D341Med (cell line): ENCODE measurements at regions not wholly inside any gene's neighbourhood (a gene's known extent, or its start where the extent isn't known, plus 50 kb on each side); places are given as distances from the start of the nearest gene placed in this dataset.

Source experiments
- DNase-seq: peaks from one replicate; pipeline ENCODE4 v3.0.0; 2012; ENCODE audit warnings: low spot score

DNA sequence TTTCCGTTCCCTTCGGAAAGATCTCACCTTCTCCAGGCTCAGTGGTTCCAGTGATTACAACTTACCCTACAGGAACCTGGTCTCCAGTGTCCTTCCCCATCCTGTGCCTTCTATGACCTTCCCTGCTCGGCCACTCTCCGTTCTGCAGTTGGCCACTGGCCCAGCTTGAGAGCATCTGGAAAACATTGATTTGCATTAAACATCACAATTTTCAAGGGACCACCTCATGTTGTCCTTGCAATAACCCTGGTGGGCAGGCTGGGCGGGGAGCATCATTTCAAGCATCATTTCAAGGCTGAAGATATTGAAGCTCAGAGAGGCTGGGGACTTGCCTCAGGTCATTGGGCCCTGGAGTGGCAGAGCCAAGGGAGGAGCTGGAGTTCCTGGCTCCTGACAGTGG, 177.4 kb downstream of the SEC61B start:
- DNase-seq: no peak

DNA sequence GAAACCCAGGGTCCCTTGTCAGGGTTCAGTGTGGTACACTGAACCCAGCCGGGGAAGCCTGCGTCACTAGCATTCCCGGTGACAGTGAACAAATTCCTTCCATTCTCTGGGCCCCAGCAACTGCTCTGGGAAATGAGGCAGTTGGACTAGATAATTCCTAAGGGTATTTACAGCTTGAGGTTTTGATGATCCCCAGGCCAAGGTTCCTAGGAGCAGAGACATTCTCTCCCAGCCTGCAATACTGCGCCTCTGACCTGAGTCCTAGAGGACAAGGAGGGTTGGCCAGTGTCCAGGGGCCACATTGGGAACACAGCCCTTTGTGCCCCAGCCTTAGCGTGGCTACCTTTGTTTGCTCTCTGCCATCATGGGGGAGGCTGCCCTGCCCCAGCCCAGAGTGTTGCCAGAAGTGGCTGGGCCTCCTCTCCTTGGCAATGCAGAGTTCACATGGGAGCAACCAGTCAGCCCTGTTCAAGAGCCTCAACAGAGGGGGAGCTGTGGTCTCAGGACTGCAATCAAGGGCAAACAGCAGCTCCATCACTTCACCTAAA, 178.2 kb downstream of the SEC61B start:
- DNase-seq: no peak

DNA sequence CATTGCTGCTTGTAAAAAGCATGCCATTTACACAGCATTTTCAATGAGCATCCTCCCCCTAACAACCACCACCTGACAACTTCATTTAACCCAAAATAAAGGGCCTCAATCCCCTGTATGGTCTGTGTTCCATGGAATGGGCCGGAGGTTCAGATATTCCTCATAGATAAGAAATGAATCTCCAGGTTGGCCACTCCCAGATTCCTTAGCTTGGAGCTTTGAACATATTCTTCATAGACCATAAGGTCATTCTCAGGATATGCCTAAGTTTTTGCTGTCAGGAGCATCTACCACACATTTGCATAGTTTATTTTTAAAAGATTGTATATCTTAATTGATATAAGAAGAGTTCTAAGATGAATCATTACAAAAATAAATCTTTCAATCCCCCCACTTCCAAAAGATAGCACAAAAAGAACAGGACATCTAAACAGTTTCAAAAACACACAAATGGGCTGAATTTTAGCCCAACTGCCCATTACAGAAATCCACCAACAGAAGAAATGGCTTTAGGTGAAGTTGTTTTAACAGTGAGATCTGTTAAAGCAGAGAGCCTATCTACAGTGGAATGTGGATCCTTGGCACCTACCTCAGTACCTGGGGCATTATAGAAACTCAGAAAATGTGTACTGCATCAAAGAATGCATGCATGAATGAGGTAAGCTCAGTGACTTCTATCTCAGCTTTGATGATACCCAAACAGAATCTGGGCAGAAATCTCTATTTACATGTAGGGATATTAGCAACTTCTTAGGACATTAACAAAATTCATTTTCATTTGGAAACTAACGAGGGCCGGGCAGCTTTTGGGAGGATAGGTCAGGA, 179.8 kb downstream of the SEC61B start:
- DNase-seq: no peak

DNA sequence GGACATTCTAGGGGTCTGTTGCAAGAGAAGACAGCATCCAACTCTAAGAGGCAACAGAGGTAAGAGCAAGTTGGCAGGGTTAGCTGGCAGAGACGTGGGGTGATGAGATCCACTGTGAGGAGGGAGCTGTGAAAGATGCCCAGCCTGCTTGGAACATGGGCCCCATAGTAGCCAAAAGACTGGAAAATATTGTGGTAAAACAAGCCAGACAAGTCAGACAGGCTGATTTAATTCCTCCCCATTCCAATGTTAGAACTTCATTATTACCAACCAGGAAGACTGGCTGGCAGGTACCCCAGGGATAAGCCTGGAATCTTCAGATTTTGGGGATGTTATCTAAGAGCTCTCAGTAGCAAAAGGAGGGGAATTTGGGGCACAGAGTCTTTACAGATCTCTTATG, 181.3 kb downstream of the SEC61B start:
- DNase-seq: no peak

DNA sequence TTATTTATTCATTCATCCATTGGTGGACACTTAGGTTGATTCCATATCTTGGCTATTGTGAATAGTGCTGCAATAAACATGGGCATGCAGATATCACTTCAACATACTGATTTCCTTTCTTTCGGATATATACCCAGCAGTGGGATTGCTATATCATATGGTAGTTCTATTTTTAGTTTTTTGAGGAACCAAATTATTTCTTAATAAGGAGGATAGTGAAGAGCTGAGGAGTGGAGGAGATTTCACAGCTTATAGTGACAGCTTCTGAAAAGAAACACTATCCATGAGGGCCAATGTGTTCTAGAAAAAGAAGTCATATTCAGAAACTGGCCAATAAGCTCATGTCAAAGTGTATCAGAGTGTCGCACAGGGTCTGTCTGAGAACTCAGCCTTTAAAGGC, 183.3 kb downstream of the SEC61B start:
- no peak for DNase-seq

DNA sequence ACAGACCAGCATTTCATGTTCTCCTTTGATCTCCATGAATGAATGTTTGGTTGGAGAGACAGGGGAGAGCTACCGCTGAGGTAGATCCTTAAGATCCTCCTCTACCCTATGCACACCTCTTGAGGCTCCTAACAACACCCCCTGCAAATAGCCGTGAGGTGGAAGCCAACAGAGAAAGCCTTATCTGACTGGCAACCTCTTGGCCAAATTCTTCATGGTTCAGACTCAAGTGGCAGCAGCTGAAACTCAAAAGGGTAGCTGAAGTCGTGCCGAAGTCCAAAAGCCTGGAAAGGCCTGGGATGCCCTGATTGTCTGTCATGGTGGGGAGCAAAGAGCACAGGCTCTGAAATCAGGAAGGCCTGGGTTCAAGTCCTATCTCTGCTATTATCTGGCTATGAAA, 184.9 kb downstream of the SEC61B start:
- DNase-seq: no peak

DNA sequence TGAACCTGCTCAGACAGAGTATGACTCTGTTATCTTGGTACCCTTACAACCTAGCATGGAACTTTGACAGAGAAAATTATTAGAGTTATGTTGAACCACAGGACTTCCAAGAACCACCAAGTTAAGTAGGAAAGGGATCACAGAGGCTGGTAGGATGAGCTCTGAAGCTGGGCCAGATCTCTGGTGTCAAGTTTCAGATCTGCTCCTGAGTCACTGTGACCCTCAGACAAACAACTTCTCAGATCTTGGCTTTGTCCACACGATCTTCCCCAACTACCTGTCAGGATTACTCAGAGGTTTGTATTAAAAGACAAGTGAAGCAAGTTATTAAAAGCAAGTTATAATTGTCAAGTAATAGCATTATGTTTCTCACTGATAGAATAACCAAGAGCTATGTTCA, 189.0 kb downstream of the SEC61B start:
- no peak for DNase-seq

DNA sequence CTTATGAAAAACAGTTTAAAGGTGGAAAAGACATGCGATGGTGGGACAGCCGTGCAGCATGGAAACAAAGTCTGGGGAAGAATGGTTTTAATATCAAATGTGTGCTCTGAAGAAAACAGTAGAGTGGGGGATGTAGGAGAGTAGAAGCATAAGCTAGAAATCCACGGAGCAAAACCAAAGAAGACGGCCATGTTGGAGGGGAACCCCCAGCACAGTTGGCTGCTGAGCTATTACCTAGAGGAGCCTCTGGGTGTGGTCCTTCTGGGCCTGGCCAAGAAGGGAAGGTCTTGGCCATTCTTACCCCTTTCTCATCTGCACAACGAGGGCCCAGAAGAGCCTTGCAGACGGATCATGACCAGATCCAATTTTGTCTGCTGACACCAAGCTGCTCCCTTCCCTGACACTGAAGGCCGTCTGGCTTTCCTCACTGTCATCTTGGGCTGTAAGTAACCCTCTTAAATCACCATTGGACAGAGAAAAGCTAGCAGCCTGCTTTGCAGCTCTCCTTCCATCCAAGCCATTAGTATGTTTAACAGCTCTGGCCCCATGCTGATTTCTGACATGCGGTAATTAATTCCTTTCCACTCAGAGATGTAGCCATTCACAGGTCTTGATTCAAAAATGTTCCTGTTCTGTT, 189.5 kb downstream of the SEC61B start:
- no peak for DNase-seq

DNA sequence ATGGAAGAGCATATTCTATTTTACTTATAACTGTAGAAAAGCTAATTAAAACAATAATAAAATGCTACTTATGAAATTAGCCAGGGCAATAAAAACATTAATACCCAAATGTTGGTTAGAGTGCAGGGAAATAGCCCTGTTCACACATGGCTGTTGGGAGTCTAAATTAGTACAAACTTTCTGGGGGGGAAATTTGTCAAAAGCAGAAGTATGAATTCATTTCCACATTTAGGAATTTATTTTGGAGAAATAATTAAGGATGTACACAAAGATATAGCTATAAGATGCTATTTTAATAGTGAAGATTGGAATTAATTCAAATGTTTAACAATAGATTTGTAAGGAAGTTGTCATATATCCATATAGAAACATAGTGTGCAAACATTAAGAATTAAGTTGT, 190.5 kb downstream of the SEC61B start:
- DNase-seq: no peak

DNA sequence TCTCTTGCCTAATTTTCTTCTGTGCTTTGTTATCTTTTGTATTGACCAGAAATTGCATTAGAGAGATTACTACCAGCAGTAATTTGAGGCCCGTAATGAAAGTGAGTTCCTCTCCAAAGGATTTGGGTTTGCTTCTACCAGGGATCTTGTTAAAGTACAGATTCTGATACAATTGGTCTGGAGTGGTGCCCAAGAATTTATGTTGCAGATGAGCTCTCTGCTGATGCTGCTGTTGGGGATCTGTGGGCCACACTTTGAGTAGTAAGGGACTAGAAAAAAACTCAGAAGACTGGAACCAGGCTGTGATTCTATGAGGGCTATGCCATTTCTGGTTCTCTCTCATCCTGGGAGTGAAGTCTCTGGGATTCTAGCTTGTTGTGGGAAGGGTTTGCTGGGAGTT, 192.2 kb downstream of the SEC61B start:
- DNase-seq: no peak

DNA sequence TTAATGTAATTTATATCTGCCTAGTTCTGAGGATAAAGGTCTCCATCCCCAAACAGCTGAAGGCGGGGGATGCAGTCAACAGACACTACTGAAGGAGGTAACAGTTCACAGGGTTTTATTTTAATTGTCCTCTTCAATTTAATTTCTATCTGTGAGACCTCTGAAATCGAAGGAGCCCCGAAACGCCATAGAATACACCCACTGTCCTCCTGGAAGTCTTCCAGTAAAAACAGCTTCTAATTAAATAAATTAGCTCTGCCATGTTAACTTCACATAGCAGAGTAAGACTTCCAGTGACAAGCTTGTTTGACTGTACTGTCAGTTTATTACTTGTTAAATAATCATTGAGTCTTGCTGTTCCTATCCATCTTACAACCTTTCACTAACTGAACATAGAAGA, 193.5 kb downstream of the SEC61B start:
- no peak for DNase-seq

DNA sequence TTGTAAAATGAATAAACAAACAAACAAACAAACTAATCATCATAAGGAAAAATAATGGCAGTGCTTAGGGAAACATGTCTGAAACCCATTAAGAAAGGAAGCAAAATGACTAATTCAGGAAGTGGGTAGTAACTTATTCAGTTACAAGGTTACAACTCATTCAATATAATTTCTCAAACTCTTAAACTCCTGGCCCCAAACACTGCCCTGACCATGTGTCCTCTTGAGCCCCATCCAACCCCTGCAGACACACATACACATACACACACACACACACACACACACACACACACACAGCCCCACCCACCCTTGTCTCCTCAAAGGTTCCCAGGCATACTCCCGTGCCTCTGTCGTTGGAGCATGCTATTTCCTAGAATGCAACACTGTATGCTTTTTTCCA, 193.9 kb downstream of the SEC61B start:
- DNase-seq: no peak

DNA sequence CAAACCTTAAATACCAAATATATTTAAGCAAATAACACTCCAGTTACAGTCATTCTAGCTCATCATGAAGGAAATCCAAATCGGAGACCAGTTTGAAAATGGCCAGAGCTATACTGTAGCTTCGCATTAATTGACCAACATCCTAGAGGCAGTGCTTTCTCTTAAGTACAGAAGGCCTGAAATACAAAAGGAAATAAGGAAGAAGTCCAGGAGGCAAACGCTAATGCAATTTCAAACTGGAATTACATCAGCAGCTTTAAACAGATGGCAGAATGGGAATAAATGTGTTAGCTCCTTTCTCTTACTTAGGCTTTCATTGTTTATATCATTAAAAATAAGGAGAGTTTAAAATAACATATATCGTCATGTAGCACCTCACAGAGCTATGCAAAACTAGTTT, 197.0 kb downstream of the SEC61B start:
- DNase-seq: no peak

DNA sequence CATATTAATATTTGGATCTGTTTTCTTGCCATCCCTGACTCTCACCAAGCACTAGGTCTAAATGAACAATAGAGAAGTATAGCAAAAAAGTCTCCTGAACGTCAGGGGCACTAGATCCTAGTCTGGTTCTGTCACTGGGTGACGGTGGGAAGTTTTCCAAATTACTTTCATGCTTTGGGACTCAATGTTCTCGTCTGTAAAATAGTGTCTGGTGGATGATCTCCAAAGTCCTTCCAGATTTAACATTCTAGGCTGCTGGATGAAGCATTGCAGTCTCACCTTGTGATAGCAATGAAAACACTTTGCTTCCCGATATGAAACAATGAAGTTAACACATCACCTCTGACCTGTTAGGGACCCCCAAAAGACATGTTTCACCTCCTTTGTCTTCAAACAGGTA, 199.3 kb downstream of the SEC61B start:
- no peak for DNase-seq

DNA sequence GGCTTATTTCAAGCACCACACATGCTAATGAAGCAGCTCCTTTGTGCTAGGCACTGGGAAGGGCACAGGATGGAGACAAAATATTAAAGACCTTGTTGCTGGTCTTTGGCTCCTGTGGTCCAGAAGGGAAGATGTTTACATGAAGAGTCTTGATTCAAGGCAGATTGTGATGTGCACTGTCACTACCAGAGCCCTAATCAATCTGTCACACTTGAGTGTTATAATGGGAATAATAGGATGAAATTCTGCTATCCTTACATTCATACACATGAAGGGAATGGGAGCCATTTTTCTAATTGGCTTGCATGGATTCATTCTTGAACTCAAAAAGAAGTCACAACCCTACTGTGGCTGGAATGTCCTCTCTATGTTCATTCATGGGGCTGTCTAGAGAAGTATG, 203.0 kb downstream of the SEC61B start:
- DNase-seq: no peak

DNA sequence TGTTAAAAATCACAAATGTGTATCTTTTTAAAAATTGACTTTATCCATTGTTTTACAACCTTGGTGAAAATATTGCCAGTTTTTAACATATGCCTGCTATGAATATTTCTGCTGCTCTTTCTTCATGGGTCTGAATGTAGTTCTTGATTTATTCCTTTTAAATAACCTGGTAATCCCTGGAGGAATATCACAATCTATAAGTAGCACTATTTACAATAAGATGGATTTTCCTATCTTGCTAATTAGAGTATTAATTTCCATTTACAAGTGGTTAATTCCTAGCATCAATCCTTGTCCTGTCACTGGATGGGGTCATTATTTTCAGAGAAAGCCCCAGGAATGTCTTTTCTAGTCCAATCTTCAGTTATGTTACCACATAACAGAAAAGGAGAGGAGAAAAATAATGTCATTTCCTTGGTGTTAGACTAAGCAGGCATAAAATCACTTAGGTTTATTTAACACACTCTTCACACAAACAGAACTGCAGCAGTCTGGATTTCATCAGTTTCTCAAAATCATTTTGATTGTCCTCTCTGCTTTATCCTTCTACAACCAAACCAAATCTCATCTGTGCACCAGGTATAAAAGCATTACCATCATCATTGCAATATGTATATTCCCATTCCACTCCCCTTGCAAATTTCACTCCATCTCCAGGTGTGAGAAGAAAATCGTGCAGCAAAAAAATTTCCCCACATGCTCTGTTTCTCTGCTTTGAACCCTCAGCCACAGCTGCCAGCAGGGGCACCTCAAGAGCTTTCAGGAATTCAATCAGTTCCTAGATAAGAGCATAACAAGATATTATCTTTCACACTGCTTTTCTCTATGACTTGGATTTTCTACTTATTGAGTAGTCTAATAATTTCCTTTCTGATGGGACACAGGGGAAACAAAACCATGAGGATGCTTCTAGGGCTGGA, 204.1 kb downstream of the SEC61B start:
- DNase-seq: no peak

DNA sequence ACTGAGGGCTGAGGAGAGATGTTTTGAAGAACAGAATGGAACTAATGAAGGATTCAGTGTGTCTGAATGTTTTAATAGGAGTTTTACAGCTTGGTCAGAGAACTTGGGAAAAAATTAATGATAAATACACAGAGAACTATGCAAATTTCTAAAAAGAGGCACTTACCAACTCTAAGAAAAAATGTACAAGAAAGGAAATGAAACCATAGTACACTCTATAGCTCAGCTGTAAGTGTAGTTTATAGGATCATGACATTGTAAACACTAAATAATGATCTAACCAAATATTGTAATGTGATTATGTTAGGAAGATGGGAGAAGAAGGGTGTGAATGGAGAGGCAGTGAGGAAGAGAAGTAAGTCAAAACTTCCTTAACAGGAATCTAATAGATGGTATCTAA, 205.2 kb downstream of the SEC61B start:
- no peak for DNase-seq

DNA sequence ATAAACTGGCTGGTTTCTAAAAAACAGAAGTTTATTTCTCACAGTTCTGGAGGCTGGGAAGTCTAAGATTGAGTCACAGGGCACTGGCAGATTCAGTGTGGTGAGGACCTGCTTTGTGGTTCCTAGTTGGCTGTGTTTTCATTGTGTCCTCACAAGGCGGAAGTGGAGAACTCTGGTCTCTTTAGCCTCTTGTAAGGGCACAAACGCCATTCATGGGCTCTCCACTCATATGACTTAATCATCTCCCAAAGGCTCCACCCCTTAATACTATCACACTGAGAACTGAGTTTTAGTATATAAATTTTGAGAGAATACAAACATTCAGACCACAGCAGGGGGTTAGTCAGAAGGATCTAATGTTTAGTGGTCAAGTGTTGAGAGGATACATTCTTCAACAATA, 208.2 kb downstream of the SEC61B start:
- no peak for DNase-seq

DNA sequence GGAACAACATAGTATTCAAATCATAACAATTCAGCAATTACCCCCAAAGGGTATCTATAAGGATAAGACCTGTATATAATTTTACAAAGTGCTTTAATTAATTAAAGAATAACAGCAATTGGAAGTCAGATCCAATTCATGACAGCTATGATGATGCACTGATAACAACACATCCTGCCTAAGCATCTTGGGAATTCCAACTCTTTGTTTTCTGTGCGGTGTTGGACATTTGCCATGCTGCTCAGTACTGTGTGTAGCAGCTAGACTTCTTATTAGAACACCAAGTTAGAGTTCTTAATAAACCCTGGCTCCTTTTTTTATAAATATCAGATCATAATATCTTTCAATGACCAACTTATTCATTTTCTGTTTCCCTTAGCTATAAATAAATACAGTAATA, 209.0 kb downstream of the SEC61B start:
- no peak for DNase-seq

DNA sequence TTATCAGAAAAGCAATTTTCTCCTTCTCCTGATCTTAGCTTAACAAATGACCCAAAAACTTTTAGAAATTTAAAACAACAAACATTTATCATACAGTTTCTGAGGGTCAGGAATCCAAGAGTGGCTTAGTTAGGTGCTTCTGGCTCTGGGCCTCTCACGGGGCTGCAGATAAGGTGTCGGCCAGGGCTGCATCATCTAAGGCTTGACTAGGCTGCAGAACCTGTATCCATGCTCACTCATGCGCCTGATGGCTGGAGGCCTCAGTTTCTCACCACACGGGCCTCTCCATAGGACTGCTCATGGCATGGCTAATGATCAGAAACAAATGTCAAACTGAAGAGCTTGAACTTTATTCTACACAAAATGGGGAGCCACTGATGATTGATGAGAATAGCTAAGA, 210.0 kb downstream of the SEC61B start:
- DNase-seq: no peak

DNA sequence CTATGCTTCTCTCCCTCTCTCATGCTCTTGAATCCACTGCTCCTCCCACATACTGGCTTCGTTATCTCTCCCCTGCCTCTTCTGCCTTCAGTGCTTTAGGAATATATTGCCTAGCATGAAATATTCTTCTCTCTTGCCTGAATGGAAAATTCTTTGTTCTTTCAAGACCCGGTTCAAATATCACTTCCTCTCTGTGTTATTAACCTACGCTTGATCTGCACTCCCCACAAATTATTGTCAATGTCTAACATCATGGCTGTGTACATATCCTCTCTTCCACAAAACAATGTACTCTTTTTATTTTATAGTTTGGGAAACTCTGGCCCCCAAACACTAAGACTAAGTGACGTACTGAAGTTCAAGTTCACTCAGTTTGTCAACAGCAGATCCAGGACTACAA, 211.0 kb downstream of the SEC61B start:
- DNase-seq: no peak

DNA sequence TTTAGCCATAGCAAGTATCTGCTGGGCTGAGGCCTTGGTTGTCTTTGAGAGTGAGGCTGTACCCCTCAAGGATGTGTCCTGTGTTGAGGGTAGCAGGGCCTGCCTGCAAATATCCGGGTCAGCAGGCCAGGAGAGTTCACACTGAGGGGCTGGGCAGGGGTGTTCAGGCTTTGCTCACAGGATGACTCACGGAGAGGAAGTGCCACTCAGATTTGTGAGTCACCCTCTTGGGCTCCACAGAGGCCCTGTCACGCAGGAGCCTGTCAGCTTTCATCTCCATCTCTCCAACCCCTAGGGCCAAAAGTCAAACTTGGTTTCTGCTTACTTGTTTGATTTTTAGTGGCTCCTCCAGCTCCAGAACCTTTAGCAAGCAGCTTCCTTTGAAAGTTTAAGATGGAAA, 211.5 kb downstream of the SEC61B start:
- DNase-seq: no peak

DNA sequence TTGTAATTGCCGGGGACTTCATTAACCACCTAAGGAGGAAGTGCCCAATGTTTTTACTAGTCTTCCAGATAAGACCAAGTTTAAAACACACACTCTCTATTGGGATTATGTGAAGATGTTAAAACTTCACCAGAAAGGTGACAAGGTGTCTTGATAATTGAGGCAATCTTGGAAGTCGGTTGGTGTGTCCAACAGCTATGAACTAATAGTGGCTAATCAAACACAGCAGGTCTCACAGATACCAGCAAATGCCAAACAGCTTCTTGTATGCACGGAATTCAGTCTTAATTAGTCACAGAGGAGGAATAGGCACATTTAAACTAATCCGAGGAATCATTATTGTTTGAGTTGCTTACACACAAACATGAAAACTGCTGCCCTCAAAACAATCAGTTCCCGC, 214.5 kb downstream of the SEC61B start:
- DNase-seq: no peak
